GM19240 (cell line): ENCODE measurements at regions not wholly inside any gene's neighbourhood (a gene's known extent, or its start where the extent isn't known, plus 50 kb on each side); places are given as distances from the start of the nearest gene placed in this dataset.
"Not testable (repeated sequence)": the region's sequence is repeated elsewhere in the genome, so short reads cannot be mapped to it uniquely, and the experiment has no call there.

Experiments used
- DNase-seq: peaks from one replicate; pipeline ENCODE4 v3.0.0; 2011; ENCODE audit warnings: low spot score; ENCODE audit not compliant: insufficient read length

DNA sequence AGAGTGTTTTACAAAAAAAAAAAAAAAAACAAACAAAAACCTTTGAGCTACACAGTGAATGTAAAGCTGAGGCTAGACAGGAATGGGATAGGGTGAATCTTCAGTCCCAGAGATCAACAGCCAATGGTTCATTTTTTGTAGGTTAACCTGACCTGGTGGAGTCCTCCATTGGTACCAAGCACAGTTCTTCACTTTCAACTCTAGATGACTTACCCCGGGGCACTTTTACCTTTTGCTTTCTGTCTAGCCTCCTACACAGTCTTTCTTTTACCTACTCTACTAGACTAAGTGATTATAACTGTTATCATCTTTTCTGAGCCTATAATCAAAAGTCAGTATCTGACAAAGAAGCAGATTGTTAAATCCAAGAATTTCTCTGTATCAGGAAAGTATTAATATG, 50.9 kb downstream of the ANXA2R start:
- no peak for DNase-seq

DNA sequence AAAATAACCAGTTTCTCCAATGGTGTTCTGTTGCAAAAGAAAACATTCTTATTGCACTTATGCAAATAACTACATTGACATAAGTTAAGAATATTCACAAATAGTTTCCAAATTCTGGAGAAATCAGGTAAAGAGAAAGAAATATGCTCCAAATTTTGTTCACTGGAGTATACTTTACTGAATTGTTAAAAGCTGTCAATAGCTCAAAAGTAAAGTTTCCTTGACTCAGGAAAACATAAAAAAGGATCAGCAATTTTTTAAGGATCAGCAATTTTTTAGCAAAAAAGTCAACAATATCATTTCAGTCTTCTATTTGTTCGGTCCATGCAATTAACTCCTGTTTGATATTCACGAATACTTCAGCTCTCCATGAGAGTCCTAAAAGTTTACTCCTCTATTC, 51.6 kb downstream of the ANXA2R start:
- DNase-seq: no peak

DNA sequence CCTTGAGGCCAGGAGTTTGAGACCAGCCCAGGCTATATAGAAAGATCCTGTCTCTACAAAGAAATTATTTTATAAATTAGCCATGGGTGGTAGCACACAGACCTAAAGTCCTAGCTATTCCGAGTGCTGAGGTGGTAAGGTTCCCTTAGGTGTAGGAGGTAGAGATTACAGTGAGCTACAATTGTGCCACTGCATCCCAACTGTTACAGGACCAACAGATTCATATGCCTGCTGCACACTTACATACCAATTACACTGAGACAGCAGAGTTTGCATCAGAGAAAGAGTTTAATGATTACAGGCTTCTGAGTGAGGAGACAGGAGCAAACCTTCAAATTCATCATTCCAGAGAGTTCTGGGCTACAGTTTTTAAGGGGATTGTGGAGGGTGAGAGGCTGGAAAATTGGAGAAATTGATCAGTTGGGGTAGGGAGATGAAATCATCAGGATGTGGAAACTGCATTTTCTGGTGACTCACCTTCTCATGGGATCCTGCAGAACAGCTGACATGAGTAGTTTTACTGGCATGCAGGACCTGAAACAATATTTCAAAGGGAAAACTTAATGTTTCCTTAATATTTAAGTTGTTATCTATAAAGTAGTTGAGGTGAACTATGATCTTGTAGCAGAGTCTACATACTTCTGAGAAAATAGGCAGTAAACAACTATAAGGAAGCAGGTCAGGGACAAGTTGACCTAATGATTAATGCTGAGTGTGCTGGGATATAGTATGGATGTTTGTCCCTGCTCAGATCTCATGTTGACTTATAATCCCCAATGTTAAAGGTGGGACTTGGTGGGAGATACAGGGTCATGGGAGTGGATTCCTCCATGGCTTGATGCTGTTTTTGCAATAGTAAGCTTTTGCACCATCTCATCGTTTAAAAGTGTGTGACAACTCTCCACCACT, 54.7 kb downstream of the ANXA2R start:
- no peak for DNase-seq

DNA sequence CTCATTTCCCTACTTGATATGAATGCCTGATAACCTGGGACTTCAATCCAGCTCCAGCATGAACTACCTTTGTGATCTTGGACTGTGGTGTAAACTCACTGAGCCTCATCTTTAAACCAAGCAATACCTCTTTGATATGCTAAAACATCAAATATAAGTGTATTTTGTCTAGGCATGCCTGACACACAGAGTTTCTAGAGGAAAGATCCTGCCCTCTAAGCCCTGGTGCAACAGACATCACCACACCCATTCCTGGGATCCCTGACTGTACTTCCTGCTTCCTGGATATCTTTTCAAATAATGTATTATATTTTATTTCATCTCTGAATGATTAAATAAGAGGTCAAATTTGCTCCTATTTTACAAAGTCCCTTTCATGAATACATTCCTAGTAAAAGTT, 55.8 kb downstream of the ANXA2R start:
- DNase-seq: no peak

DNA sequence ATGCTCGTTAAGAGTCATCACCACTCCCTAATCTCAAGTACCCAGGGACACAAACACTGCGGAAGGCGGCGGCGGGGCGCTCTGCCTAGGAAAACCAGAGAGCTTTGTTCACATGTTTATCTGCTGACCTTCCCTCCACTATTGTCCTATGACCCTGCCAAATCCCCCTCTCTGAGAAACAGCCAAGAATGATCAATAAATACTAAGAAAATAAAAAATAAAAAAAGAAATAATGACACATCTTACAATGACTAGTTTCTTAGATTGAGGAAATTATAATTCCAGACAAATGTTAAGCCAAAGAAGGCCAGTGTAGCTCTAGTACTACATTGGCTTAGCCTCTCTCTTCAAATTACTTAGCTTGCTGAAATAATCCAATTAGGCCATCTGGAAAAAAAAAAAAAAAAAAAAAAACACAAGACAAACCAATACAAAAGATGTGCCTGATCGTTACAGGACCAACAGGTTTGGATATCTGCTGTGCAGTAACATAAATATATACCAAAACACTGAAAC, 58.0 kb downstream of the ANXA2R start:
- no peak for DNase-seq

DNA sequence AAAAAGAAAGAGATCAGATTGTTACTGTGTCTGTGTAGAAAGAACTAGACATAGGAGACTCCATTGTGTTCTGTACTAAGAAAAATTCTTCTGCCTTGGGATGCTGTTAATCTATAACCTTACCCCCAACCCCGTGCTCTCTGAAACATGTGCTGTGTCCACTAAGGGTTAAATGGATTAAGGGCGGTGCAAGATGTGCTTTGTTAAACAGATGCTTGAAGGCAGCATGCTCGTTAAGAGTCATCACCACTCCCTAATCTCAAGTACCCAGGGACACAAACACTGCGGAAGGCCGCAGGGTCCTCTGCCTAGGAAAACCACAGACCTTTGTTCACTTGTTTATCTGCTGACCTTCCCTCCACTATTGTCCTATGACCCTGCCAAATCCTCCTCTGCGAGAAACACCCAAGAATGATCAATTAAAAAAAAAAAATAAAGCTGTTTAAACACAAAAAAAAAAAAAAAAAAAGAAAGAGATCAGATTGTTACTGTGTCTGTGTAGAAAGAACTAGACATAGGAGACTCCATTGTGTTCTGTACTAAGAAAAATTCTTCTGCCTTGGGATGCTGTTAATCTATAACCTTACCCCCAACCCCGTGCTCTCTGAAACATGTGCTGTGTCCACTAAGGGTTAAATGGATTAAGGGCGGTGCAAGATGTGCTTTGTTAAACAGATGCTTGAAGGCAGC, 58.6 kb downstream of the ANXA2R start:
- not testable (repeated sequence) for DNase-seq

DNA sequence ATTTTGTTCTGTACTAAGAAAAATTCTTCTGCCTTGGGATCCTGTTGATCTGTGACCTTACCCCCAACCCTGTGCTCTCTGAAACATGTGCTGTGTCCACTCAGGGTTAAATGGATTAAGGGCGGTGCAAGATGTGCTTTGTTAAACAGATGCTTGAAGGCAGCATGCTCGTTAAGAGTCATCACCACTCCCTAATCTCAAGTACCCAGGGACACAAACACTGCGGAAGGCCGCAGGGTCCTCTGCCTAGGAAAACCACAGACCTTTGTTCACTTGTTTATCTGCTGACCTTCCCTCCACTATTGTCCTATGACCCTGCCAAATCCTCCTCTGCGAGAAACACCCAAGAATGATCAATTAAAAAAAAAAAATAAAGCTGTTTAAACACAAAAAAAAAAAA, 59.1 kb downstream of the ANXA2R start:
- DNase-seq: not testable (repeated sequence)

DNA sequence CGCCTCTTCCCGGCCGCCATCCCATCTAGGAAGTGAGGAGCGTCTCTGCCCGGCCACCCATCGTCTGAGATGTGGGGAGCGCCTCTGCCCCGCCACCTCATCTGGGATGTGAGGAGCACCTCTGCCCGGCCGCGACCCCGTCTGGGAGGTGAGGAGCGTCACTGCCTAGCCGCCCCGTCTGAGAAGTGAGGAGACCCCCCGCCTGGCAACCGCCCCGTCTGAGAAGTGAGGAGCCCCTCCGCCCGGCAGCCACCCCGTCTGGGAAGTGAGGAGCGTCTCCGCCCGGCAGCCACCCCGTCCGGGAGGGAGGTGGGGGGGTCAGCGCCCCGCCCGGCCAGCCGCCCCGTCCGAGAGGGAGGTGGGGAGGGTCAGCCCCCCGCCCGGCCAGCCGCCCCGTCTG, 59.7 kb downstream of the ANXA2R start:
- DNase-seq: not testable (repeated sequence)

DNA sequence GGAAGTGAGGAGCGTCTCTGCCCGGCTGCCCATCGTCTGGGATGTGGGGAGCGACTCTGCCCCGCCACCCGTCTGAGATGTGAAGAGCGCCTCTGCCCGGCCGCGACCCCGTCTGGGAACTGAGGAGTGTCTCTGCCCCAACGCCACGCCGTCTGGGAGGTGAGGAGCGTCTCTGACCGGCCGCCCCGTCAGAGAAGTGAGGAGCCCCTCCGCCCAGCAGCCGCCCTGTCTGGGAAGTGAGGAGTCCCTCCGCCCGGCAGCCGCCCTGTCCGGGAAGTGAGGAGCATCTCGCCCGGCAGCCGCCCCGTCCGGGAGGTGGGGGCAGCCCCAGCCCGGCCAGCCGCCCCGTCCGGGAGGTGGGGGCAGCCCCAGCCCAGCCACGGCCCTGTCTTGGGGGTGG, 60.9 kb downstream of the ANXA2R start:
- not testable (repeated sequence) for DNase-seq

DNA sequence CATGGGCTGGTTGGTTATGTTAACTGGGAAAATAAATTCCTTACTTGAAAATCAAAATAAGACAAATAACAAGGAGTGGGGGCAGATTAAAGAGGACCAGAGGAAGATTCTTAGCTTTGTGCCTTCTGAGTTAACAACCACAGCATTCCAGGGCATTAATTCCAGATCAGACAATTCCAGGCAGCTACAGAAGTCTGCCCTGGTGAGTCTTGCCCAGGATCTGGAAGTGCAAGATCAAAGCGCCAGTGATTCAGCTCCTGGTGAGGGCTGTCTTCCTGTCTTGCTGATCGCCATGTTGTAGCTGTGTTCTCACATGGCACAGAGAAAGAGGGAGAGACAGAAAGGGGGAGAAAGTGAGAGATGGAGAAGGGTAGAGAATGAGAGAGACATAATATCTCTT, 65.6 kb downstream of the ANXA2R start:
- no peak for DNase-seq

DNA sequence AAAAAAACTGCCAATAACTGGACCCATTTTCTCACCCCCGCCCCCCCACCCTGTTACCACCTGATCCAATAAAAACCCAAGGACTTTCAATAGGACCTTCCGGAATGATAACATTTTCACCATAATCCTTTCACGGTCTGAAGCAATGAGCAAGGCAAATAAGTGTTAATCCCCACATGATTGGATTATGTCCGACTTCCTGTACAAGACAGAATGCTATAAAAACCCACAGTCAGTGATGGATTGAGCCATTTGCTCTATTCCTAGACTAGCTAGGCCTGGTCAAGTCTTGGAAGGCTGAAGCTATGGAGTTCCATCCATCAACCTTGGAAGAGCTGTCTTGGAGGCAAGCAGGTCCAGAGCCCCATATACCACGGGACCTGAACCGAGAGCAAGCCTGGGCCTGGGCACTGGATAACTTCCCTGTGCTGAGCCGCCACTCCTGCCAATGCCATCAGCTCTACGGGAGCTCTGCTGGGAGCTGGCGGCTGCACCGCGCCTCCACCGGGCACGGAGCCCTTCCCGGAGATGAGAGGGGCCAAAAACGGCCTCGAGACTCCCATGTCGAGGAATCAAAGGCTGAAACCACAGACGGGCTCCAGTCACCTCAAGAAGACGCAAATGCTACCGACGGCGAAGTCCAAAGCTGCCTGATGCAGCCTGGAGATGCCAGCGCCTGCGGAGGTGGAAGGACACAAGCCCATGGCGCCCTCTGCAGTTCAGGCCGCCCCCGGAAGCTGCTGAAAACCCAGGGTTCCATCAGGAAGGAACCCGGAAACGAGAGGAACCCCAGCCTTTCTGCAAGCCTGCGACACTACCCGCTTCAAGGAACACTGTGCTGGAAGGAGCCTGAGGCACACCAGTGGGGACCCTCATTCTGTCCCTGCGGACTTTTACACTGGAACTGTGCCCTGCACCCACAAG, 69.2 kb downstream of the ANXA2R start:
- no peak for DNase-seq

DNA sequence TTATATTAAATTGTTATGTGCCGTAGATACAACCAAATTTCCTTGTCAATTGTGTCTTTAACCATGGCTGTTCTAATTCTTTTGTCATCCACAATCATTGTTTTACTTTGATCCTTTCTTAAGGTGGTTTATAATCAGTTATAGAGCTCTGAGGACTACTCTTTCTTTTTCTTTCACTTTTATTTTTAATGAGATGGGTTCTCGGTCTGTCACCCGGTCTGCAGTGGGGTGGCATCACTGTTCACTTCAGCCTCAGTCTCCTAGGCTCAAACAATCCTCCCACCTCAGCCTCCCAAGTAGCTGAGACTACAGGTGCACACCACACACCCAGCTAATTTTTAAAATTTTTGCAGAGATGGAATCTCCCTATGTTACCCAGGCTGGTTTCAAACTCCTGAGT, 74.2 kb downstream of the ANXA2R start:
- DNase-seq: no peak

DNA sequence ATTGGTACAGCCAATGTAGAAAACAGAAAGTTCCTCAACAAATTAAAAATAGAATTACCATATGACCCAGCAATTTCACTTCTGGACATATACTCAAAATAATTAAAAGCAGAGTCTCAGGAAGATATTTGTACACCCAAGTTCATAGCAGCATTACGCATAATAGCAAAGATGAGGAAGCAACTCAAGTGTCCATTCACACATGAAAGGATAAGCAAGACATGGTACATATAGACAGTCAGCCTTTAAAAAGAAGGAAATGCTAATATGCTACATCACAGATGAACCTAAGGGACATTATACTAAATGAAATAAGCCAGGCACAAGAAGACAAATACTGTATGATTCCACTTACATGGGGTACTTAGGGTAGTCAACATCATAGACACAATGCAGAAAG, 76.7 kb downstream of the ANXA2R start:
- no peak for DNase-seq

DNA sequence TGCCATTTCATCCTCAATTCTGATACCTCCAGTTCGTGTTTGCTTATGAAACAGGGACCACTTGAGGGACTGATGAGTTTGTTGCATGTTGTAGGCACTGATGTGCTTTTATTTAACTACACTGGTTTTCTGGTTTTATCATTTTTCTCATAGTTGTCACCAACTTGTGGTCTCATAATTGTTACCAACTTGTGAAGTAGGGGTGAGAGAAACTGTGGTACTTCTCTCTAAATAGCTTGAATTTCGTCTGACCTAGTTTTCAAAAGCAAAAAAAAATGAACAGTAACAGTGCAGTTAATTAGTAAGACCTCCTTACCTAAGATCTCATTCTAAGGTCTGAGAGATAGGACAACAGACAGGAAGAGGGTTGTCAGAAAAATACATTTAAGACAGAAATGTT, 78.0 kb downstream of the ANXA2R start:
- DNase-seq: no peak

DNA sequence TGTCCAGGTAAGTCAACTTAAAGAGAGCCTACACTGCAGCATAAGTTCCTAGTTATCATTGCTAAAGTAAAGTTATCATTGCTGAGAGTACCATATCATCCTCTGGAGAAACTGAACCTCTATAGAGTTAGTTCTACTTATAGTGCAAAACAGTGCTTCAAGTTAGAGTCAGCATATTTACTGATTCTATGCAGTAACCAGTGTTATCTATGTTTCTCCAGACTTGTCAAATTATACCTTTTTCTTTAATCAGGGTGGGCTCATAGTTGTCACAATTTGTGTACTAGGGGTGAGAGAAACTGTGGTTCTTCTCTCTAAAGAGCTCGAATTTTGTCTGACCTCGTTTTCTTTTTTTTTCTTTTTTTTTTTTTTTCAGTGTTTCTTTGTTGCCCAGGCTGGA, 79.6 kb downstream of the ANXA2R start:
- DNase-seq: no peak

DNA sequence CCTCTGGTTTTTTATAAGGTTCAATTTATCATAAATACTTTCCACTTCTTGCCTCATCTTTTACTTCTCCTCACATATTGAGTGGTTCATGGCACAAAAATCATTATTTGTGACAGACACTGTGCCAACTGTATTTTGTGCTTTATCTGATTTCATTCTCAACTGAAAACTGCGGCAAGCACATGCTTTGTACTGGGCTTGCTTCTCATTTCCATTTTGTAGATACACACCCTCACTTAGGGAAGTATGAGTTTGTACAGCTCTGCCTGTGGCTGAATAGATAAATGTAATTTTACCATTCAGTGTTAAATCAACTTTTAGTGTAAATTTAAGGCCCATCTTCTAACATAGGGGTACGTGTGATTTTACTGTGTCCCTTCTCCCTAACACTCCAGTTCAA, 83.6 kb downstream of the ANXA2R start:
- no peak for DNase-seq

DNA sequence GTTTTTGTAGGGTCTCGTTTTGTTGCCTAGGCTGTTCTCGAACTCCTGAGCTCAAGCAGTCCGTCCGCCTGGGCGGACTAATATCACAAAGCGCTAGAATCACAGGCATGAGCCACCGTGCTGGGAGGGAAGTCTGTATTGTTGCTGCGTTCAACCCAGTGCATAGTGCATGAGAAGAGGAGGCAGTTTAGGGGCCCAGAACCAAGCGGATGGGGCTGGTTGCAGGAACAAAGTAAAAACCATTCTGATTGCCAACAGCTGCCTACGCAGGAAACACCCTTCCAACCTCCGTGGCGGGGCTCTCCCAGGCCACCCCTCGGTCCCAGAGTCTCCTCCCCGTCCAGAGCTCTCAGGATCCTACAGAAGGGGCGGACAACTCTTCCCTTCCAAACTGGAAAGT, 87.1 kb downstream of the ANXA2R start:
- no peak for DNase-seq

DNA sequence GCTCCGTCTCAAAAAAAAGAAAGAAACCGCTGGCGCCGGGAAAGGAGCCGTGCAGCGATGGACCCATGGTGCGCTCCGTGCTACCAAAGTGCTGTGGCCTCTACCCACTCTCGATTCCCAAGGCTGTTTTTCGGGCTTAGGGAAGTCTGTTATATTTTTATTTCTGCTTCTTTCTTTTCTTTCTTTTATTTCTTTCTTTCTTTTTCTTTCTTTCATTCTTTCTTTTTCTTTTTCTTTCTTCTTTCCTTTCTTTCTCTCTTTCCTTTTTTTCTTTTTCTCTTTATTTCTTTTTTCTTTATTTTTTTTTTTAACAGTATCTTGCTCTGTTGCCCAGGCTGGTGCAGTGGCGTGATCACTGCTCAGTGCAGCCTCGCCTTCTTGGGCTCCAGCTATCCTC, 87.5 kb downstream of the ANXA2R start:
- no peak for DNase-seq

DNA sequence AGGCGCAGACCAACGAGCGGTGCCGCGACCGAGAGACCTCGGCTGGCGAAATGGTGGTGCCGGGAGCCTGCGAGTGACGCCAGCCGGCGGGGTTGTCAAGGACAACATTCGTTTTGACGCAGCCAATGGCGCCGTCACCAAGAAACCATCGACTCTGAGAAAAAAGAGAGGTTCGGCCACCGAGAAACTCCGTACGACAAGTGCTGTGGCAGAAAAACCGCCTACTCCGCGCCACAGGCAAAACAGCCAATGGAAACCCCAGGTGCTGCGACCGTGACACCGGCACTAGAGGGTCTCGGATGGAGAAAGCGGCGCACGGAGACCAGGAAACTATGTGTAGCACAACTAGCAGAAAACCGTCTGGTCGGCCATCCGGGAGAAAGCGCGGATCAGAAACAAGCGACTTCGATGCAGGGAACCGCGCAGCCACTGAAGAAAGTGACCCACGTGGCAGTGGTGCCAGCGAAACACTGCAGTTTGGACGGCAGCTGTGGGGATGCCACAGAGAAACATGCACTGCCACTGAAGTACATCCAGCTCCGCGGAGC, 88.8 kb downstream of the ANXA2R start:
- peak; percentile 14 for DNase-seq

DNA sequence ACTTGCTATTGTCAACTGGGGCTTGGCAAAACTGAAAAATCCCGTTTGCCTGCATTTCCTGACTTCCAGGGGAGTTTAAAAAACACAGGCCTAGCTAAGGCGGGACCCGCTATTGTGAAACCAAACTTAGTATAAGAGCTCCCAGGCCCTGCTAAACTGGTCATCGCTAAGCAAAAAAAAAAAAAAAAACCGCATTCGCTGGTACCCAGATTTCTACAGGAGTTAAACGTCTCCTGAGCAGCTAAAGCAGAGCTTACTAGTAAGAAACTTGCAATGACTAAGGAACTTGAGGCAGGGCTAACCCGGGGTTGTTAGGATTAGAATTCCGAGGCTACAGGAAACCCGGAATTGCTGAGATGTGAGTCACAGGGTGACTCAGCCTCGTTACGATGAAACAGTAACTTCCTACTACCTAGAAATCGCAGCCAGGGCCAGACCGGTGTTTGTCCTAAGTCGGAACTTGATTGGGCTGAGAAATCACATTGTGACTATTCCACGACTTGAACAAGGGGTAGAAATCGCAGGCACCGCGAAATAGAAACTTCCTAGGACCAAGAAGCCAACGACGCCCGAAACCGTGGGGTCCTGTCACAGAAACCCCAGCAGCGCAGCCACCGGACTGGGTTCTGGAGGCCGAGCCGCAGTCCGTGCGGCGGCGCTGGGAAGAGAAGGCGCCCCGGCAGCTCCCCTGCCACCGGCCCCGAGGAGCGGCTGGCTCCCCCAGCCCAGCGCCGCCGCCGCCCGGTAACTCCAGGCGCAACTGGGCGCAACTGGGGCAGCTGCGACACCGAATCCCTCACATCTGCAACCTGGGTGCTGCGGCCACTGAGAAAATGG, 89.4 kb downstream of the ANXA2R start:
- DNase-seq: peak; percentile 2
